ENCODE measurements at regions not wholly inside any gene's neighbourhood (a gene's known extent, or its start where the extent isn't known, plus 50 kb on each side); places are given as distances from the start of the nearest gene placed in this dataset.

DNA sequence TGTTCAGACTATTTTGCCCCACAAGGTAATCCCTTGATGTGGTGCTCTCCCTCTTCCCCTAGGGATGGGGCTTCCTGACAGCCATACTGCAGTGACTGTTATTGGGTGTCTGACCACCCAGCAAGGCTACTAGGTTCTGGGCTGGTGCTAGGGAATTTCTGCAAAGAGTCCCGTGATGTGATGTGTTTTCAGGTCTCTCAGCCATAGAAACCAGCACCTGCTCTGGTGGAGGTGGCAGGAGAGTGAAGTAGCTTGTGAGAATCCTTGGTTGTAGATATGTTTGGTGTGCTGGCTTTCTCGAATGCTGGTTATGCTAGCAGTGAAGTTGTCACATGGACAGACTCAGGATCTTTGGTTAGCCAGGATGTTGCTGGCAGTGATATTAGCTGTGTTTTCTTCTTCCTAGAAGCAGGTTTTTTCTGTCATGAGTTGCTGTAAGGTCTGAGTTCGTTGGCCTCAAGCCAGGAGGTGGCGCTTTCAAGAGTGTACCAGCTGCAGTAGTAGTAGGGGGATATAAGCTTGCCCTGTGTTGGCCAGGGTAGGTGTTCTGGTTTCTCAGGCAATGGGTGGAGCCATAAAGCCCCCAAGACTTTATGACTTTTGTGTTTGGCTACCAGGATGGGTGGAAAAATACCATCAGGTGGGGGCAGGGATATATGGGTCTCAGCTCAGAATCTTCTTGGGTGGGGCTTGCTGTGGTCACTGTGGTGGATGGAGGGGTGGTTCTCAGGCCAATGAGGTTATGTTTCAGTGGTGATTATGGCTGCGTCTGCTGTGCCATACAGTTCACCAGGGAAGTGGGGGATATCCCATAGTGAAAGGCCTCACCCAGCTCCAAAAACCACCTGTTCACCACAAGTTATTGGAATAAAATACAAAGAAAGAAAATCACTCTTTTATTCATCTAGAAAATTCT, 1112.3 kb downstream of the KCNT2 start:
- TF ChIP-seq POLR2A (IDR thresholded peaks at IDR 0.05), result no peak
- TF ChIP-seq, protein P1, sequence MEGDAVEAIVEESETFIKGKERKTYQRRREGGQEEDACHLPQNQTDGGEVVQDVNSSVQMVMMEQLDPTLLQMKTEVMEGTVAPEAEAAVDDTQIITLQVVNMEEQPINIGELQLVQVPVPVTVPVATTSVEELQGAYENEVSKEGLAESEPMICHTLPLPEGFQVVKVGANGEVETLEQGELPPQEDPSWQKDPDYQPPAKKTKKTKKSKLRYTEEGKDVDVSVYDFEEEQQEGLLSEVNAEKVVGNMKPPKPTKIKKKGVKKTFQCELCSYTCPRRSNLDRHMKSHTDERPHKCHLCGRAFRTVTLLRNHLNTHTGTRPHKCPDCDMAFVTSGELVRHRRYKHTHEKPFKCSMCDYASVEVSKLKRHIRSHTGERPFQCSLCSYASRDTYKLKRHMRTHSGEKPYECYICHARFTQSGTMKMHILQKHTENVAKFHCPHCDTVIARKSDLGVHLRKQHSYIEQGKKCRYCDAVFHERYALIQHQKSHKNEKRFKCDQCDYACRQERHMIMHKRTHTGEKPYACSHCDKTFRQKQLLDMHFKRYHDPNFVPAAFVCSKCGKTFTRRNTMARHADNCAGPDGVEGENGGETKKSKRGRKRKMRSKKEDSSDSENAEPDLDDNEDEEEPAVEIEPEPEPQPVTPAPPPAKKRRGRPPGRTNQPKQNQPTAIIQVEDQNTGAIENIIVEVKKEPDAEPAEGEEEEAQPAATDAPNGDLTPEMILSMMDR (IDR thresholded peaks at IDR 0.05), result no peak
